GM21576 (cell line): ENCODE measurements at regions not wholly inside any gene's neighbourhood (a gene's known extent, or its start where the extent isn't known, plus 50 kb on each side); places are given as distances from the start of the nearest gene placed in this dataset.

Source experiments
- ATAC-seq: cut with Tn5 transposase; IDR thresholded peaks from one replicate; pipeline ENCODE4 v1.9.1; 2021; ENCODE audit warnings: mild to moderate bottlenecking, moderate library complexity; ENCODE audit not compliant: unreplicated experiment

DNA sequence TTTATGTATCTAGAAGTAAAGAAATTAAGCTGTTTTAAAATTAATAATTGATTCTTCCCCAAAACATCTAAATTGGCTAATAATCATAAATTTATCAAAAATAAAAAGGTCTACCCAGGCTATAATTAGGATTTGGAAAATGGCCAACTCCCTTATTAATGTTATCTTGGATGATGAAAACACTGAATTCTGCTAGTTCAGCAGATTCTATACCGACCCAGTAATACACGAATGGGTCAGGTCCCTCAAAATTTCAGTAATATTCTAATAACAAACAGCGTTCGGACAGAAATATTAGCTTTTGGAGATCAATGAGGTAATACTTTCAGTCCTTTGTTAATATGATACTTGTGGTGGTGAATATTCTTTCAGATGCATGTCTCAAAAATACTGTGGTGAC is 360.7 kb upstream of the MGMT start:
- no peak for ATAC-seq

DNA sequence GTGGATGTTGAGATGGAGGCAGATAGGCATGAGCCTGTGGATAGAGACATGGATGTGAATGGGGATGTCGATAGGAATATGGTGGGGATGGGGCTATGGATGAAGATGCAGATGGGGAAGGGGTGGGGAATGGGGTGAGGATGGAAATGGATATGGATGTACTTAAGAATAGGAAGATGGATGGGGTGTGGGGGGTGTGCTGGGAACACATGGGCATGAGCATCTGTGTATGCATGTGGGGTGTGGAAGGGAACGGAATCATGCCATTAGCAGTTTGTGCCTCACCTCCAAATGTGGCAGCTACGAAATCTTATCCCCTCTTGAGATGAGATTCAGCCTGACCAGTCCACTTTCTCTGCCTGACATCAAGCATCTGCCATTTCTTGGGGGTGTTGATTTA is 359.5 kb upstream of the MGMT start:
- ATAC-seq = no peak

DNA sequence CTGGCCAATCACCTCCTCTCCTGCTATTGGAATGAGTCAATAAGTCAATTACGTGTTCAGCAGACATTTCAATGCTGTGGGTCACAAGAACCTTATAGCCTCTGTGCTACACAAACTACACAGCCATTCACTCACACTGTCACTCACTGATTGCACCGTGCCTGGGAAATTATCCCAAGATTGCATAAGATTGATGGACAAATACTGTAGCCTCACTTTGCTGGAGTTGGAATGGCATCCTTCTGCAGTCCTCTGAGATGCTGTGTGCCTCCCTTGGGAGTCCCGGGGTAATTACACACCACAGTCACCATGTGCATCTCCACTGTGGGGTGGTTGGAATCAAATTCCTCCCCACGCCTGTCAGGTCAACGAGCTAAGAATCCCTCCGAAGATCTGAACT is 358.7 kb upstream of the MGMT start:
- ATAC-seq = no peak

DNA sequence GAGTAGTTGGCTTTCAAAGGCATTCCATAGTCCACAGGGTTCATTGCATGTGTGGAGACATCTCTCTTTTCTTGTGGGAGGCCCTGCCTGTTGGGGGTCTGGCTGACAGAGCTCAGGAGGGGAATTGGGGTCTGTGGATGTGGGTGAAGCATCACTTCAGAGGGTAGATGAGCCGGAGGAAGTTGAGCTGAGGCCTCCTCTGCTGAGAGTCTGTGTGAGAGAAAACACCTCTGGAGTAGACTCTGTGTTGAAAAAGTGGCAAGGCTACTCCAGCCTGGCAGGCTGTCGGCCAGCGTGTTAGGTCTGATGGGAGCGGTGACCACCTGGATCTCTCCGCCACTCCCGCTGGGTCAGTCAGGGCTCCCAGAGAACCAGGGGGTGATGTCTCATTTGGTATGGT is 358.0 kb upstream of the MGMT start:
- ATAC-seq = no peak

DNA sequence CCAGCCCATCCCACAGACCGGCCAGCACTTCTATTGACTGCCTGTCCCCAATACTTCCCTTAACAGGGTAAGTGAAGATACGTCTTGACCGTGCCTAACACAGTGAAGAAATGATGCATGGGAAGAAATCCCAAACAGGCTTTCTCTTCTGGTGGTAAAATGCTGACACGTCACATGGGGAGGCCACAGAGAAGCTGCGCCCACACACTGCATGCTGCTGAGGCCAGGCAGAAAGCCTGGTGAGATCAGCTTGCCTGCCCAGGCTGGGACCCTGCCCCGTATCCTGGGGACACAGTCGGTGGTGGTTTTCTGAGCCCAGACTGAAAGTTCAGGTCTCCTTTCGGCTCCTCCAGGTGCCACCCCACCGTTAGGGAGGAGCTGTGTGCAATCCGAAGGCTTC is 356.3 kb upstream of the MGMT start:
- no peak for ATAC-seq

DNA sequence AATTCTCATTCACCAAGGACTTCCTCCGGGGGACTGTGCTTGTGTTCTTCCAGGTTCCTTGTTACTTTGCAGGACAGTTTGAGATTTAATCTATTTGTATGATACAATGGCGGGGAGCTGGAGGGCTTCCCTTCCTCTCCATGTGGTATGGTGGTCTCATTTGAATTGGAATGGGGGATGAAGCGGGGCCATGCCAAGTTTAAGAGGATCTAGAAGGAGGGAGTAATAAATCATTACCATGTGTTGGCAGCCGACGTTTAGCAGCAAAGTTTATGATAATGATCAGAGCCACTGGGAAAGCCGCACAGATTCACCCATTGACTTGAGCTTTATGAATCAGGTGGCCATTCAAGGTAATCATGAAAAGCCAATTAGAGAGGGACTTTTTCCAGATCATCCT is 355.1 kb upstream of the MGMT start:
- no peak for ATAC-seq

DNA sequence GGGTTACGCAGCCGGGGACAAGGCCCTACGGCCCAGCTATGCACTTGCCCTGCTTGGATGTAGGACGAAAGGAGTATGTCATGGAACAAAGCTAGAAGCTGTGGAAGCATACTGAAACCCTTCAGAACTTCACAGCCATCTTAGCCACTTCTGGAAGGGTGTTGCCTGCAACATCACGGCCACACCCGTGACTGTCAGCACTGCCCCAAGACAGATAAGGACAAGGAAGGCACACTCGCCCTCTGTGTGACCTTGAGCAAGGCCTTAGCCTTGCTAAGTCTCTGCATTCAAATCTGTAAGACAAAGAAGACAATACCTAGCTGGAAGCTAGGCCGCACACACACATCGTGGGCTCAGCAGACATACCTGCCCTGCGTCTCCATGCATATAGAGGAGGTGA is 352.5 kb upstream of the MGMT start:
- no peak for ATAC-seq

DNA sequence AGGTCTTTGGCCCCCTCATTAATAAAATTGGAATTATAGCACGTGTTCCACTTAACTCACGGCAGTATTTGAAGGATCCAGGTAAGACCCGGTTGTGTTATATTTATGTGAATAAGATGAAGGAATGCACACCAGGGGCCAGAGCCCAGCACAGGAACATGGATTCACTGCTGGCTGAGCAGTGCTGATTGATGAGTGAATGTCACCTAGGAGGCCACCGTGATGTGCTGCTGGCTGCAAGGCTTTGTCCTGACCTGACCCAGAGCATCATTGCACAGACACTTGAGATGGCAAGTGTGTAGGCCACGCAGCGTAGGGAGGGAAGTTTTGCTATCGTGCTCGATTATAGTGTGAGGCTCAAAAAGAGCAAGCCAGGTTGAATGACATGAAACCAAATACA is 350.7 kb upstream of the MGMT start:
- ATAC-seq = no peak

DNA sequence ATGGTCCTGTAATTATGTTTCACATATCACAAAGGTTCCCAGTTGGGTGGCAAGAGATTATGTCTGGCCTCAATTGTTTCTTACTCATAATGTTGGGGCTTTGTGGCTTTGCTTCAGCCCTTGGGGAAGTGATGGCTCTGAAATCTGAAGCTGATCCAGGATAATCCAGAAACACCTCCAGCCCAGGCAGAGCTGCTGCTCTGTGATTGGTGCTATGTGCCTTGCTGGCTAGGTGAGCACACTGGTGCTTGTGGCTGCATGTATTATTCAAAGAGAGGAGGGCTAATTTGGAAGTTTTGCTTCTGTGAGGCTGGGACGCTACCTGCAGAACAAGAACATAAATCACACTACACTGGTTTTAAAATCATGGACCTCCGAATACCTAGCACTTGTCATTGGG is 346.6 kb upstream of the MGMT start:
- no peak for ATAC-seq

DNA sequence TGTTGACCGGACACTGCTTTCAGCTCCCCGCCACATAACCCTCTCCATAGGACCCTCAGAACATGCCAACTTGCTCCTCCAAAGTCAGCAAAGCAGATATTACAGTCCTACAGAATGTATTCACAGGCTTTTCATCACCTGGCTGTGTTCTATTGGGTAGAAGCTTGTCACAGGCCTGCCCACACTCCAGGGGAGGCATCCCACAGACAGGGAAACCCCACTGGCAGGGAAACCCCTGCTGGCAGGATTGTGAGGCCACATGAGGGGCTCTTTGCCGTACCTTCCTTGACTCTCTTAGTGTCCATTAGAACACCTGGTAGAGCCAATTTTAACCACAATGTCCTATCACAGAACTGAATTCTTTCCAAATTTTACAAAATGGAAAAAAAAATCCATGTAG is 344.2 kb upstream of the MGMT start:
- no peak for ATAC-seq

DNA sequence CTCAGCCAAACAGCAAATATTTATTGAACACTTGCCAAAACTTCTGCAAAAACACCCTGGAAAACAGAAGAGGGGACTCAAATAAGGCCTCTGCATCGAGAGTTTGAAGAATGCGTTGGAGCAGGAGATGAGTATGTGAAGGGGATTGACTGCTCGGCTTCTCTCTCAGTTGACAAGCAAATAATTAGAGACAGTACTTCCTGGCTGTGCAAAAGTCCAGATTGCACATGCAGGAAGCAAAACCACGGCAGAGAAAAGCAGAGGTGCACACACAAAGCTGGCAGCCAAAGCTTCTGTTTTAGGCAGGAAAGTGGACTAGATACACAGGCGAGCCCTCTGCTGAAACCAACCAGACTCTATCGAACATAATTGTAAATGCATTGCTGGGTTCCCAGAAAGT is 343.6 kb upstream of the MGMT start:
- ATAC-seq = no peak

DNA sequence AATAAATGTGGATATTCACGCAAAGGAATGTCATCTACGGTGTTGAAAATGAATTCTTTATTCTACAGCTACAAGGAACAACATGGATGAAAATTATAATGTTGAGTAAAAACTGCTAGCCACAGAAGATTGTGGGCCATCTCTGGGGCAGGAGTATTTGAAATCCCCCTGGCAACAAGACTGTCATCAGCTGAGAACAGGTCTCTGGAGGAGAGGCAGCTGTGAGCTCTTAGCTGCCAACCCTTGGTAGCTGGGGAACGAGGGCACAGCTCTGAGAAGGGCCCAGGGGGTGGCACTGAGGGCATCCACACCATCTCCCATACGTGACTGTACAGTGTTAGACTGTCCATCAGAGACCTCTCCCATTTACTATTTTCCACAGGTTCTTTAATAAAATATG is 340.1 kb upstream of the MGMT start:
- ATAC-seq = no peak

DNA sequence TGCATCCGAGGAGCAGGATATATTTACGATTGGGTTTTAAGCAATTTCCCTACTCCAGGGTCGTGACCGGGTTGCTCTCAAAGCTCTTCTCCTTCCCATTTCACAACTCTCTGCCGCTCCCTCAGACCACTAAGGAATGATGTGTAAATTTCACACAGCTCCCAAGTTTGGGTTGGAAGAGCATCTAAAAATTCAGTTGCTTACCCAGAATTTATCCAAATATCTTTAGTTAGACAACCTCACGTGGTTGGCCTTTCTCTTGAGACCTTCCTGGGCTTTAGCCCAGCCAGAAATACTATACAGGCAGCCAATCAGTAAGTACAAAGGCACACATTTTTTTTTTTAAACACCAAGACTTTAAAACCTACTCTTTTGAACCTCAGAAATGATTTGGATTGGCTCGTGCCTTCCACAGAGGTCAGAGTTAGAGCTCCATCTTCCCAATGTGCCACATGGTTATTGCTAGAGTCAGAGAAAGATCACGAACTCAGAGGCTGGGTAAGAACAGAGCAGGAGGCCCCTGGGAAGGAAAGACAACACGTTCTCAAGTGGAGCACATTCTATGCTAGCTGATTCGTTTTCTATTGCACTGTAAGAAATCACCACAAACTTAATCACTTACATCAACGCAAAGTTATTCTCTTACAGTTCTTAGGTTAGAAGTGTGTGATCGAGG is 335.4 kb upstream of the MGMT start:
- no peak for ATAC-seq

DNA sequence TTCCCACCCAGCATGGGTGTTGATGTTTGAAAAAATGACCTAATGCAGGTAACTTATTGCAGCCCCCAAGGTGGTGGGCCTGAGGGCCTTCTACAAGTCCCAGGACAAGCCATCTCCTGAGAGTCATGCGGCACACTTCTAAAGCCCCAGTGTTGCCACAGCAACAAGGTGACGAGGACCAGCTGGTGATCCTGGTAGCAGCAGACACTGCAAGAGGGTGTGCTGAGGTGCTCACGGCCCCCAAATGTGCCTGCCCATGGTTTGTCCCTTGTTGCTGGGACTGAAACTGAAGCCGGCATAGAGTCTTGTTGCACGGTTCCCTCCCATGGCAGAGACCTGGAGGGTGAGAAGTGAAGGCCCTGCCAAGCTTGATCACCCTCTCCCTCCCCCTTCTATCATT is 333.2 kb upstream of the MGMT start:
- no peak for ATAC-seq

DNA sequence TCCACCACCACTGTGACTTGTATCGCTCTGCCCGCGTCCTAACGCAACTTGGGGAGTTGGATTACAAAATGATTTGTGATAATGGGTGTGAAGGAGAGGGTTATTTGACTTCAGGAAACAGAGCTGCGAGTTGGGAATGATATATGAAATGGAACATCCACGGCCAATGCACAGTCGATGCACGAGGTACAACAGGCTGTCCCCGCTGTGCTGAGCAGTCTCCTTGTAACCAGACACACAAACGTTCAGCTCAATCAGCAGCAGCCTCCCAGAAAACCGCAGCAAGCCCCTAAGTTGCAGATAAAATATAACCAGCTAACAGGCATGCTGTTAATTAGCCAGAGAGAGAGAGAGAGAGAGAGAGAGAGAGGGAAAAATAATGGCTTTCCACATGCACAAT is 332.7 kb upstream of the MGMT start:
- no peak for ATAC-seq

DNA sequence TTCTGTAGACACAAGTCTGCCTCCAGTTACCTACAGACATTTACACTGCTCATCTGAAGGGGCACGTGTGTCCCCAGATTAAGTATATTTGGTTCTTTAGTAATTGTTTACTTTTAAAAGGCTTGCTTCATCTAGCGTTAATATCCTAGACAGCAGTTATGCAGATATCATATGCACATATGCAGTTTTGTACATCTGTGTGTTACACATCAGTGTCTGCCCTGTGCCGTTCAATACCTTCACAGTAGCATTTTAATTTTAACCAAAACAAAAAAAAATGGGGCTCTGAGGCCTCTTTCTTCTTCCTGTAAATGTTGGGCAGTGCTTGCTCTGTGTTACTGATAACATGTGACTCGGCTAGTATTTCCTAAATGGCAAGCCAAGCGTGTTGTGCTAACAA is 331.4 kb upstream of the MGMT start:
- ATAC-seq = no peak

DNA sequence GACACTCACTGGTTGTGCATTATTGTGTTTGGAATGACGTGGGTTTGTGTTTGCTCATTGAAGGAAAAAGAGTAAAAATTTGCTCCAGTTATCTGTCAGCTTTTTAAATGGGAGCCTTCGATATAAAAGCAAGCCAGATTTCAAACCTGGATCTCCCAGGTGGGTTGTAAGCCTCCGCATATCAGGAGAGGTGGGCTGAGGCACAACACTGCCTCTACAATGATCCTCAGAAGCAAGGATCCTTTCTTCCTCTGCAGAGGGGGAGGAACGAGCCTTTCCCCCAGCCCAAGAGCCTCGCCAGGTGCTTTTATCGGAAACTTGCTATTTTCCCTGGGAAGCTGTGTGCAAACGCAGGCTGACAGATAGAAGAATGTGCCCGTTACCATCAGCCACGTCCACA is 331.0 kb upstream of the MGMT start:
- ATAC-seq = no peak

DNA sequence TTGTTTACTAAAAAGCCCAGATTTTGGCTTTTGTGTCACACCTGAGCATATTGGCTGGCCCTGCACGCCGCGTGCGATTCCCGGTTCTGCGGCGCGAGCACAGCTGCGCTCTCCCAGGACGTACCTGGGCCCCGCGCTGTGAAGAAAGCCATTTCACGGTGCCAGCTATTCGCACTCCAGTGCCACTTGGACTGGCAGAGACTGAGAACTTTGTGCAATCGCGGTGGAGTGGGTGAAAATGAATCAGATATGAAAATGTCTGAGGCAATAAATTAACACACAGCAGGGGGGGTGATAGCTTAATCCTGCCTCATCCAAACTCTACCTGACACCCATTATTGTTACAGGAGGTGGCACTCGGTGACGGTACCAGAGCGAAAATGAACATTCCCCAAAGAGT is 330.1 kb upstream of the MGMT start:
- no peak for ATAC-seq

DNA sequence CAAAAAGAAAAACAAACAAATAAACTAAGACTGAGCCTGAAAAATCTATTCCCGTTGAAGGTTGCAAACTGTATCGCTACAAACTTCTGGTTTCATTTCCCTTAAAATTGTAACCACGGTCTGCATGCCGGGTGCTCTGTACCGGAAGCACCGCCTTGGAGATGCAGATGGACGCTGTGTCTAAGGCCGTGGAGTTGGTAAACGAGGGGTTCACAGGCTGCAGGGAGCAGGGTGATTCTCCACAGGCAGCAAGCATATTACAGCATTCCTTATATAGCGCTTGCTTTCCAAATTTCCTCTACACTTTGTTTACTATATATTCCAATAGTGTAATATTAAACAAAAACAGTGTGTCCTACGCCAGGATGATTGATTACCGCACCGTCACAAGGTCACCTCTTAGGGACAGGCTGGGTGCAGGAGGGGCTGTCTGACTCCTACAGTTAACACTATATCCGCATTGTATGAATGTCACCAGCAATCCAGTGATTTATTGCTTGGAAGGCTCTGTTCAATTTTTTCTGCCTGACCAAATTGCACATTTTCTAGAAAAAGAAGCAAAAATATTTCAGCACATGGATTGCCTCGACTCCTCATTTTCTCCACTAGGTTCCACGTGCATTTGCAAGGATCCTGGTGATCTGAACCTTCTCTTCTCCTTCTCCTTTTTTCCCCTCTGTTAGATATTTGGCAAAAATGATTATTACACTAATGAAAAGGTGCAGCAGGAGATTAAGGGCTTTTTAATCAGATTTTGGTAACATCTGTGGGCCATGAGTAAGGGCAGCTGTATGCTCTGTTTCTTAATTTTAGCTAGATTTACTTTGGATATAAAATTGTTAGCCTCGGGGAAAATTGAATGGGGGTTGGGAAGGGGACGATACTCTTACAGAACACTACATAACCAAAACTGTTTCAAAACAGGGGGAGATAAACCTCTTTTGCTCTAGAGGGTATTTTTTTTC is 325.8 kb upstream of the MGMT start:
- no peak for ATAC-seq

DNA sequence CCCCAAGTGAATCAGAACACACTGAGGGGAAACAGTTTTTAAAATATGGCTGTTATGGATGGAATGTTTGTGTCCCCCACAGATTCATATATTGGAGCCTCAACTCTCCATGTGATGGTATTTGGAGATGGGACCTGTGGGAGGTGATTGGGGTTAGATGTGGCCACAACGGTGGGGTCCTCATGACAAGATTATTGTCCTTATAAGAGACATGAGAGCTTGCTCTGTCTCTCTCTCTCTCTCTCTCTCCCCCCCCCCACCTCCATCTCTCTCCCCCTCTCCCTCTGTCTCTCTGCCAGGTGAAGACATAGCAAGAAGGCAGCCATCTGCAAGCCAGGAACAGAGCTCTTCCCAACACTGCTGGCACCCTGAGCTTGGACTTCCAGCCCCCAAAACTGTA is 315.8 kb upstream of the MGMT start:
- ATAC-seq = no peak

DNA sequence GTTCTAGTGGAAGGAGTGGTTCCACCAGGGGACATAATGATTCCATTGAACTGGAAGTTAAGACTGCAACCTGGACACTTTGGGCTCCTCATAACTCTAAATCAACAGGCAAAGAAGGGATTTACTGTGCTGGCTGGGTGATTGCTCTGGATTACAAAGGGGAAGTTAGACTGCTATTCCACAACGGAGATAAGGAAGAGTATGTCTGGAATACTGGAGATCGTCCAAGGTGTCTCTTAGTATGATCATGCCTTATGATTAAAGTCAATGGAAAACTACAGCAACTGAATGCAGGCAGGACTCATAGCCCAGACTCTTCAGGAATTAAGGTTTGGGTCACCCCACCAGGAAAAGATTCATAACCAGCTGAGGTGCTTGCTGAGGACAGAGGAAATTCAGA is 310.6 kb upstream of the MGMT start:
- no peak for ATAC-seq

DNA sequence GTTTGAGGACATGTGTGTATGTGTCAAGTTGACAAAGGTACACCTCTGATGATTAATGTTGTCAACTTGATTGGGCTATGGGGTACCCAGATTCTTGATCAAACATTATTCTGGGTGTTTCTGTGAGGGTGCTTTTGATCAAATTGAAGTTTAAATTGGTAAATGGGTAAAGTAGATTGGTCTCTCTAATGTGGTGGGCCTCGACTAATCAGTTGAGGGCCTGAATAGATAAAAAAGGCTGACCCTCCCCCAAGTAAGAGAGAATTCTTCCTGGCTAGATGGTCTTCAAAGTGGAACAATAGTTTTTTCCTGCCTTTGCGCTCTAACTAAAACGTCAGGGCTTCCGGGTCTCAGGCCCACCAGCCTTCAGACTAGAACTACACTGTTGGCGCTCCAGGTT is 309.9 kb upstream of the MGMT start:
- no peak for ATAC-seq

DNA sequence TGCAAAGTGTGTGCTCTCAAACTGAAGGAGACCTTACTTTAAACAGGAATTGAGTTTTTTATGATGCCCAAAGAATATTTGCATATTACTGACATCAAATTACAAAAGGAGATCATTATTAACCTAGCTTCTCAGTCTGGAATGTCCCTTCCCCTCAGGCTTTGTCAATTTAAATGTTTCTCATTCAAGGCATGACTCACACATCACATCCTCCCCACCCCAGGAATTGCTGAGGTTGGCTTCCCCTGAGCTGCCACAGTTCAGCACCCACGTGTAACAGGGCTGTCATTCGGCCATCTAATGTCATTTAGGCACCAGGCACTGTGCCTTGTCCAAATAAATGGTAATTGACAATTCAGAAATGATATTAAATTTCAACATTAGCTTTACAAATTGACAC is 305.9 kb upstream of the MGMT start:
- ATAC-seq = no peak
